Ishikawa (cell line): ENCODE measurements at regions not wholly inside any gene's neighbourhood (a gene's known extent, or its start where the extent isn't known, plus 50 kb on each side); places are given as distances from the start of the nearest gene placed in this dataset.

ENCODE experiments used
- CEBPB ChIP-seq: IDR thresholded peaks from 2 replicates; pipeline ENCODE4 v1.6.1; 2012
- EP300 ChIP-seq: IDR thresholded peaks from 2 replicates; pipeline ENCODE4 v1.6.1; 2012; ENCODE audit warnings: borderline replicate concordance
- RAD21 ChIP-seq: IDR thresholded peaks from 2 replicates; pipeline ENCODE4 v1.6.1; 2012; ENCODE audit warnings: low read depth
- TCF12 ChIP-seq: IDR thresholded peaks from 2 replicates; pipeline ENCODE4 v1.6.1; 2012; ENCODE audit warnings: low read depth
- TF ChIP-seq, protein P1 (sequence below): IDR thresholded peaks from 2 replicates; pipeline ENCODE4 v1.6.1; 2012
- TF ChIP-seq, protein P2 (sequence below): IDR thresholded peaks from 2 replicates; pipeline ENCODE4 v1.6.1; 2012; ENCODE audit warnings: low read depth, mild to moderate bottlenecking

DNA sequence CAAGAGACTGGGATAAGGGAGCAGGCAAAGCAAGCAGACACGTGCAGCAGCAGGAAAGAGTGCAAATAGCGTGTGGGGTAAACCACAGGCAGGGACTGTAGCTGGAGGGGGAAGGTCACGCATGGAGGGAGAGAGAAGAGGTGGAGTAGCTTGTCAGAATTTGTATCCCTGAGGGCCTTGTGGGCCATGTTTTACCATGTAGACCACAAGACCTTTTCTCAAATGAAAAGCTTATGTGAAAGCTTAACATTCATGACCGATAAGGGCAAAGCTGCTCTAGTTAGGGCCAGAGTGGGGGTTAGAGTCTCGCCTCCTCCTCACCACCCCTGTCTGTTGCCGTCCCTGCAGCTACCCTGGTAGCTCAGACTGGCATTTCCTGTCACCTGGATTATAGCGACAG, 152.9 kb upstream of the E2F7 start:
- TF ChIP-seq EP300 (no peak), CEBPB (no peak), RAD21 (no peak), TCF12 (no peak)
- TF ChIP-seq, protein P1, sequence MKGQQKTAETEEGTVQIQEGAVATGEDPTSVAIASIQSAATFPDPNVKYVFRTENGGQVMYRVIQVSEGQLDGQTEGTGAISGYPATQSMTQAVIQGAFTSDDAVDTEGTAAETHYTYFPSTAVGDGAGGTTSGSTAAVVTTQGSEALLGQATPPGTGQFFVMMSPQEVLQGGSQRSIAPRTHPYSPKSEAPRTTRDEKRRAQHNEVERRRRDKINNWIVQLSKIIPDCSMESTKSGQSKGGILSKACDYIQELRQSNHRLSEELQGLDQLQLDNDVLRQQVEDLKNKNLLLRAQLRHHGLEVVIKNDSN = no peak
- TF ChIP-seq, protein P2, sequence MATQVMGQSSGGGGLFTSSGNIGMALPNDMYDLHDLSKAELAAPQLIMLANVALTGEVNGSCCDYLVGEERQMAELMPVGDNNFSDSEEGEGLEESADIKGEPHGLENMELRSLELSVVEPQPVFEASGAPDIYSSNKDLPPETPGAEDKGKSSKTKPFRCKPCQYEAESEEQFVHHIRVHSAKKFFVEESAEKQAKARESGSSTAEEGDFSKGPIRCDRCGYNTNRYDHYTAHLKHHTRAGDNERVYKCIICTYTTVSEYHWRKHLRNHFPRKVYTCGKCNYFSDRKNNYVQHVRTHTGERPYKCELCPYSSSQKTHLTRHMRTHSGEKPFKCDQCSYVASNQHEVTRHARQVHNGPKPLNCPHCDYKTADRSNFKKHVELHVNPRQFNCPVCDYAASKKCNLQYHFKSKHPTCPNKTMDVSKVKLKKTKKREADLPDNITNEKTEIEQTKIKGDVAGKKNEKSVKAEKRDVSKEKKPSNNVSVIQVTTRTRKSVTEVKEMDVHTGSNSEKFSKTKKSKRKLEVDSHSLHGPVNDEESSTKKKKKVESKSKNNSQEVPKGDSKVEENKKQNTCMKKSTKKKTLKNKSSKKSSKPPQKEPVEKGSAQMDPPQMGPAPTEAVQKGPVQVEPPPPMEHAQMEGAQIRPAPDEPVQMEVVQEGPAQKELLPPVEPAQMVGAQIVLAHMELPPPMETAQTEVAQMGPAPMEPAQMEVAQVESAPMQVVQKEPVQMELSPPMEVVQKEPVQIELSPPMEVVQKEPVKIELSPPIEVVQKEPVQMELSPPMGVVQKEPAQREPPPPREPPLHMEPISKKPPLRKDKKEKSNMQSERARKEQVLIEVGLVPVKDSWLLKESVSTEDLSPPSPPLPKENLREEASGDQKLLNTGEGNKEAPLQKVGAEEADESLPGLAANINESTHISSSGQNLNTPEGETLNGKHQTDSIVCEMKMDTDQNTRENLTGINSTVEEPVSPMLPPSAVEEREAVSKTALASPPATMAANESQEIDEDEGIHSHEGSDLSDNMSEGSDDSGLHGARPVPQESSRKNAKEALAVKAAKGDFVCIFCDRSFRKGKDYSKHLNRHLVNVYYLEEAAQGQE = no peak
